GM12872 (cell line): ENCODE measurements at regions not wholly inside any gene's neighbourhood (a gene's known extent, or its start where the extent isn't known, plus 50 kb on each side); places are given as distances from the start of the nearest gene placed in this dataset.

Experiments
- CTCF ChIP-seq: IDR thresholded peaks from 3 replicates; pipeline ENCODE4 v1.5.1; 2011; ENCODE audit warnings: low read depth, mild to moderate bottlenecking, low read length, moderate library complexity; ENCODE audit not compliant: insufficient read depth

GRCh38 chr9:88905506-88905905, 85.8 kb upstream of the S1PR3 start:
- no peak for TF ChIP-seq CTCF

- TF ChIP-seq CTCF, result no peak
Measured at GRCh38 chr9:88915916-88916315, 75.4 kb upstream of the S1PR3 start.

GRCh38 chr9:88916894-88917293, 74.4 kb upstream of the S1PR3 start:
- TF ChIP-seq CTCF, result no peak

GRCh38 chr9:88917375-88917774, 73.9 kb upstream of the S1PR3 start:
- TF ChIP-seq CTCF, result no peak

GRCh38 chr9:88920645-88921044, 70.6 kb upstream of the S1PR3 start:
- no peak for TF ChIP-seq CTCF

GRCh38 chr9:88922091-88922490, 69.2 kb upstream of the S1PR3 start:
- TF ChIP-seq CTCF, result no peak

- TF ChIP-seq CTCF, result no peak
Measured at GRCh38 chr9:88923092-88923491, 68.2 kb upstream of the S1PR3 start.
